ENCODE measurements at regions not wholly inside any gene's neighbourhood (a gene's known extent, or its start where the extent isn't known, plus 50 kb on each side); places are given as distances from the start of the nearest gene placed in this dataset.

DNA sequence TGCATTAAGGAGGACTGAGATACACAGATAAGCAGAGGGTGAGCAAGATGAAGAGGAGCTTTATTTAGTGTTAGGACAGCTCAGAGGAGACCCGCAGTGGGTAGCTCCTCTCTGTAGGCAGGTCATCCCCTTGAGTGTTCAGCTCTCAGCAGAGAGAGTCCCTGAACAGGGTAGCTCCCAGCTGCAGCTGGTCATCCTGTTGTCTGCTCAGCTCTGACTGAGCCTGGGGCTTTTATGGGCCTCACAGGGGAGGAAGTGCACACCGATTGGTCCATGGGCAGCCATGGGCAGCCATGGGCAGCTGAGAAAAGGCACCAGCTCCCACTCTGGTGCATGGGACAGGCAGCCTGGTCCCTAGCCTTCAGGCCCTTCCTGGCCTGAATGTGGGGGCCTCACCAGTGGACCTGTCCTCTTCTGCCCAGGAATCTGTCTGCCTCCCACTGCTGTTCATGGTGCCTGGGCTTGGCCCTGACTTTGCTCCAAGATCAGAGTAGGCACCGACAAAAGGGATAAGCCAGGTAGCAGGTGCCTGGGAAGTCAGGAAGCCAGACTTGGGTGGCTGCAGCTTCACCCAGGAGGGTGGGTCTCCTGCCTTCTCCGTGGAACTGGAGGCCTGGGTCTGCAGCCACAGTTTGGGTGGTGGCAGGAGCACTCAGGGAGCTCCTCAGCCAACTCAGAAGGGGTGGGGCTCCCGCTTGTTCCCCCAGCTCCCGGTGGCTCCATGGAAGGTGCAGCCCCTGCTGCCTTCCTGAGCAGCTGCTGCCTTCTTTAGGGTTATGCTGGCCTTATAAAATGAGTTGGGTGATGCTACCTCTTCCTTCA is 54.7 kb downstream of the MYEOV start:
- no peak for DNase-seq

DNA sequence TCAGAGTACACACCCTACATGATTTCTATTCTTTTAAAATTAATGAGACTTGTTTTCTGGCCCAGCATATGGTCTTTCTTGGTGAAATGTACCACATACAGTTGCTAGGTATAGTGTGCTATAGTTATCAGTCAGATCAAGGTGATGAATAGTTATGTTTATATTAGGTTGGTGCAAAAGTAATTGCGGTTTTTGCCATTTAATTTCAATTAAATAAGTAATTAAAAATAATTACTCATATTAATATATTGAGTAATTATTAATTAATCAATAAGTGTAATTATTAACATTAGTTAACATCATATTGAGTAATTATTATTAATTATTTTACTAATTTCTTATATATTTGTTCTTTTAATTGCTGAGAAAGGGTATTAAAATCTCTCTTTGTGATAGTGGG is 56.1 kb downstream of the MYEOV start:
- no peak for DNase-seq

DNA sequence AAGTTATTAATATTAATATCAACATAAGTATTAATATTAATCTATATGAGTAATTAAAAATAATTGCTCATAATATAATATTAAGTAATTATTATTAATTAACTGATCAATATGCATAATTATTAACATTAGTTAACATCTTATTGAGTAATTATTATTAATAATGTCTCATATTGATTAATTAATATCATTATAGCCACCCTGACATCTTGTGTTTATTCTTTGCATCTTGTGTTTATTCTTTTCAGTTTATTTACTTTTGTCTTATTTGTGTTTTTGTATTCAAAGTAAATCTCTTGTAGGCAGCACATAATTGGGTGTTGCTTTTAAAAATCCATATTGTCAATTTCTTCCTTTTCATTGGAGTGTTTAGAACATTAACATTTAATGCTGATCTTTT is 56.6 kb downstream of the MYEOV start:
- no peak for DNase-seq

DNA sequence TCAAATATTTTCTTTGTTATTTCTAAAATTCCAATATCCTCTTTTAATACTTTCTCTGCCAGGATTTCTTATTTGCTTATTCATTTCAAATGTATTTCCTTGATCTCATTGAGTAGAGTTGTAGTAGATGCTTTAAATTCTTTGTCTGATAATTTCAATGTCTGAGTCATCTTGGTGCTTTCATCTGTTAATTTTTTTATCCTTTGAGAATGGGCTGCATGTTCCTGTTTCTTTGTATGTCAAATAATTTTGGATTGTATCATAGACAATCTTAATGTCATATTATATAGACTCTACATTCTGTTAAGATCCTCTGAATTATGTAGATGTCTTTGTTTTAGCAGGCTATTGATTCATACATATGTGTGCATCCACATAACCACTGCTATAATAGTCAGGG is 57.5 kb downstream of the MYEOV start:
- DNase-seq: no peak

DNA sequence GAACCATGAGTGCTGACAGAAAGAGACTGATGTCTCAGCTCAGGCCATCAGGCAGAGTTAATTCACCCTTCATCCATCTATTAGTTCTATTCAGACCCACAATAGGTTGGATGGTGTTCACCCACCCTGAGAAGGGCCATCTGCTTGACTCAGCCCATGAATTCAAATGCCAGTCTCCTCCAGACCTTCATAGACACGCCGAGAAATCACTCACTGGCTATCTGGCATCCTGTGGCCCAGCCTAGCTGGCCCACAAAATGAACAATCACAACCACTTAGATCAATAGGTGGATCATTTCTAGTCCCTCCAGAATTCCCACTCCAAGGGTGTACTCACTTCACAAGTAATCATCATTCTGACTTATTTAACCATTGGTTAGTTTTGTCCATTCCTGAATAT is 58.2 kb downstream of the MYEOV start:
- no peak for DNase-seq

DNA sequence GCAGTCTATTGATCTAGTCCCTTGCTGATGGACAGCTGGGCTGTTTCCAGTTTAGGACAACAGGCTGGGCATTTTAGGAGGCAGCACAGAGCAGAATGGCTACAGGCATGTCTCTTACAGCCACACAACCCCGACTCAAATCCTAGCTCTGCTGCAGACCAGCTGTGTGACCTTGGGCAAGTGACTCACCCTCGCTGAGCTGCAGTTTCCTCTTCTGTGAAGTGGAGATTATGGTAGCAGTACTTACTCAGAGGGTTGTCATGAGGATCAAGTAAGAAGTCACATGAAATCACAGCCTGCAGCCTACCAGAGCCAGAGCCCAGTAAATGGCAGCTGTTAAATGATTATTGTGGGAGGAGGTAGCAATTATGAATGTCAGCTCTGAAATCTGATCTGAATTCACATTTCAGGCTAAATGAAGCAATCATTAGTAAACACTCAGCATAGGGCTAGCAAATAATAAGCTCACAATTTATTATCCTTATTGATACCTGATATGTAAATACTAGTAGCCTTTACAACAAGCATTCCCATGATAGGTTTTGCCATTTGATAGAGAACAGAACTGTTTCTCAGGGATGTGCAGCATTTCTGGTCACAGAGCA is 58.9 kb downstream of the MYEOV start:
- no peak for DNase-seq

DNA sequence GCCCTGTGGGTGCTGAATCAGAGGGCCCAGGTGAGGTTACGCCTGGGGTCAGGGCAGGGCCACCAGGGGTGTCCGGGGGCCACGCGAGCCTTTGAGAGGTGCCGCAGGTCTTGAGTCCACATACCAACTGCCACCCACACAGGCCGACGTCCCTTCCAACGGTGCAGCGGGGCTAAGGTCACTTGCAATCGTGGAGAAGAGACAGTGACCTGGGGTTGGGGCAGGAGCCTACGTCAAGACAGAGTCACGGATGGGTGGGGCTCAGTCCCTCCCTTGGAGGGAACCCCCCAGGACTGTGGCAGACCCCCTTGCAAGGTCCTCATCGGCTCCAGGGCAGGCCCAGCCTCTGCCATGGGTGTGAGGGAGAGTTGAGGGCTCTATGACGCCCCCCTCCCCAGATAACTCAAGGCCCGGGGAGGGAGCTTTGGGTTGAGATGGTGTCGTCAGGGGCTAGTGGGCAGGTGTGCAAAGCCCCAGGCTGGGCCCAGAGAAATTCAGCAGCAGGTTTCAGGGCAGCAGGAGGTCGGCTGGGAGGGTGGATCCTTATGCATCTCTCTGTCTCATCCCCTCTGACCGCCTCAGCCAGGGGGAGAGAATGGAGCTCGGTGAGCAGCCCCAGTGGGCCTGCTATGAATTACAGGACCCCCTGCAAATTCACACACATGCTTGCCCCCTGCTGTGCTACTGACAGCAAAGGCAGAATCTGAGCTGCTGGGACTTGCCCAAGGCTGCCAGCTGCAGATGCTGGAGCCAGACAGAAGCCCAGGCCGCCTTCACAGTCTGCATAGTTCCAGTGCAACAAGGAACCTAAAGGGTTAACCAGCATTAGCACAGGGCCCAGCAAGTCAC is 60.0 kb downstream of the MYEOV start:
- no peak for DNase-seq

DNA sequence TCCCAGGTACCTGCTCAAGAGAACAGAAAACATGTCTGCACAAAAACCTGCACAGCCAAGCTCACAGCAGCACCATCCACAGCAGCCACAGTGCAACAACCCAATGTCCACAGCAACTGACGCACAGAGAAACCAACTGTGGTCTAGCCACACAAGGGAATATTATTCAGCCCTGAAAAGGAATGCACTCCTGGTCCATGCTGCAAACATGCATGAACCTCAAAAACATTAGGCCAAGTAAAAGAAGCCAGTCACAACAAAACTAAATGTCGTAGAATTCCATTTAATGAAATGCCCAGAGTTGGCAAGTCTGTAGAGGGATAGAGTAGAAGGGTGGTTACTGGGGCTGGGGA is 60.6 kb downstream of the MYEOV start:
- no peak for DNase-seq

DNA sequence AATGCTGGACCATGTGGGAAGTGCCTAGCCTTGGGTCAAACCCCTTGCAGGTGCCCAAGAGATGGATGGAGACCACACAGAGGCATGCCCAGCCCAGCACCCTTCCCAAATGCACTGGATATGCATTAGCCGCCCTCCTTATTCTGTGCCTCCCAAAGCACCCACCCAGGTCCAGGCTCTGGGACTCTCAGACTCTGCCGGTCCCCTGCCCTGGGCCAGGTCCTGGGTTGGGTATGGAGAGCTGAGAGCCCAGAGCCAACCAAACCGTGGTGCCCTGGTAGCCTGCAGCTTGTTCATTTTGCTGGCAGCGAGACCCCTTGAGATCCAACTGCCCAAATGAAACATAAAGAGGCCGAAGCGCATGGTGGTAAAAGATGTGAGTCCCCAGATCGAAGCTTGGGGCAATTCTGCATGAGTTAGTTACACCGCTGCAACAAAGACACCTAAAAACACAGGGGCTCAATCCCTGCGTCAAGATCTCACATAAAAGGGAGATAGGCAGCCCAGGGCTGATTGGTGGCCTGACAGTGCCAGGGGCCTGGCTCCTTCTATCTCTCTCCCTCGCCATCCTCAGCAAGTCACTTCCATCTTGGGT is 61.5 kb downstream of the MYEOV start:
- no peak for DNase-seq

DNA sequence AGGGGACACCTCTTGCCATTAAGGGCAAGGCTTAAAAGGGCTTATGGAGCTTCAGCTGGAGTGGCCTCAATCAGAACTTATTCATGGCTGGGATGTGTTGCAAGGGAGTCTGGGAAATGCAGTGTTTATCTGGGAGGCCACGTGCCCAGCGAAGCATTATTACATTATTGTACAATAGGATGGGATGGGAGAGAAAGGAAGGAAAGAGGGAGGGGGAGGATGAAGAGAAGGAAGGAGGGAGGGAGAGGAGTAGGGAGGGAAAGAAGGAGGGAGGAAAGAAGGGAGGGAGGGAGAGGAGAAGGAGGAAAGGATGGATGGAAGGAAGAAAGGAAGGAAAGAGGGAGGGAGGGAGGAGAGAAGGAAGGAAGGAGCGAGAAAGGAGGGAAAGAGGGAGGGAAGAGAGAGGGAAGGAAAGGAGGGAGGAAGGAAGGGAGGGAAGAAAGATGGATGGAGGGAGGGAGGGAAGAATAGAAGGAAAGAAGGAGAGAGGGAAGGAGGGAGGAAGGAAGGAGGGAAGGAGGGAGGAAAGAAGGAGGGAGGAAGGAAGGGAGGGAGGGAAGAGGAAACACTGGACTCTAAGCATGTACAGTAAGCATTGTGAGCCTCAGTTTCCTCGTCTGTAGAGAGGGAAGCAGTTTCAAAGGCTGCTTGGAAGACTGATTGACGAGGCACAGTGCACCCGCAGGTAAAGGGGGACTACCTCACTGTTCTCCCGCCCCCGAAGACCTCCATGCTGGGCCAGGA is 62.2 kb downstream of the MYEOV start:
- DNase-seq: no peak

DNA sequence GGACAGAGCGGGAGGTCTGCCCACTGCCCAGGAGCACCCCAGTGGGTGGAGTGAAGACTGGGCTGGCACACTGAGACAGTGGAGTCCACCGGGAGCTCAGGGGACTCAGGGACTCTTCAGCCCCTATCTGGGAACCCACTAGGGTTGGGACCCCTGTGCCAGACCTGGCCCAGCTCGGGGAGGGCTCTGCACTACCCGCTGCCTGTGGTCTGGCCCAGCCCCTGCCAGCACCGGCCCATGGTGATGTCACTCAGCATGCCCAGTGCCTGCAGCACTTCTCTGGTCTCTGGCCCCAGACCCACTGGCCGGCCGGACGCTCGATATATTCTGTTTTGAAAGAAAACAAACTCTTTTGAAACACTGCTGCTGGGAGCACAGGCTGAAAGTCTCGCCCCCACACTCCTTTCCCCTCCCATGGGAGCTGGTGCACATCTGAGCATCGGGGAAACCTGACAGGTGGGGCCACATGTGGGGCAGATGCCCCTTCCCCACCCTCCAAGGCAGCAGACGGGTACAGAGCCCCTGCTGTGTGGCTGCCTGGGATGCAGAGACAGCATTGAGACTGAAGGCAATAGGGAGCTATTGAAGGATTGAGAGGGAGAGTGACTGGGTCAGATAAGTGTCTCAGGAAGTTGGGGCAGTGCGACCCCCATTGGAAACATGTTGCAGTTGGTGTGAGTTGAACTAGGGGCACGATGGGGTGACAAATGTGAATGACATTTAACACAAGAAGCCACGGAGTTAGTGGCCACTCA is 62.9 kb downstream of the MYEOV start:
- no peak for DNase-seq

DNA sequence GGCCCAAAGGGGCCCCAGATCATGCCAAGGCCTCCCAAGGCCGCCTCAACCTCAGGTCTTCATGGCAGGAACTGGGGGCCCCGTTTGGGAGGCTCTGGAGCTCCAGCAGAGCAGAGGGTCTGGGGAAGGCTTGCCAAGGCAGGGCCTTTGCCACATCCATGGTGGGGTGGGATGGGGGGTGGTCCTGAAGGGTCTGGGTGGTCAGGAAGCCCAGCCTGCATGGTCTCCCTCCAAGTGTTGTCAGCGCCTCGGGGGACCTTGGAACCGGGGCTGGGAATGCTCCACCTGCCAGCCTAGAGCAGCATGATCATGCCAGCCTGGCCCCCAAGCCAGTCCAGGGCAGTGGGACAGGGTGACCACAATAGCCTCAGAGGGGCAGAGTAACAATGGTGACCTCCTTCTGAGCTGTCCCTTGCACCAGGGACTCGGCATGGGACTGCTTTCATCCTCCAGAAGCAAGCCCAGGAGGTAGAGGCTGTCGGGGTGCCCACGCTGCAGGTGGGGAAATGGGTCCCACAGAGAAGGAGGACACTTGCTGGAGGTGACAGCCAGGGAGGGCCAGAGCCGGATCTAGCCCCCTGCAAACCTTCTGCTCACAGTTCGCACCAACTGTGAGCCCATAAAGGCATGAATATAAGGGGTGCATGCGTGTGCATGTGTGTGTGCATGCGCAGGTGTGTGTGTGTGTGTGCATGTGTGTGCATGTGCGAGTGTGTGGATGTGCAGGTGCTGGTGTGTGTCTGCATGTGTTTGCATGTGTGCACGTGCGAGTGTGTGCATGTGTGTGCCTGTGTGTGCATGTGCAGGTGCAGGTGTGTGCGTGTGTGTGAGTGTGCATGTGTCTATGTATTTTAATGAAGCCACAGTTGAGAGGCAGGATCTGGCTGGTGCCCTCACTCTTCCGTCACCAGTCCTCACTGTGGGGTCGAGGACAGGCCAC is 63.8 kb downstream of the MYEOV start:
- DNase-seq: no peak

DNA sequence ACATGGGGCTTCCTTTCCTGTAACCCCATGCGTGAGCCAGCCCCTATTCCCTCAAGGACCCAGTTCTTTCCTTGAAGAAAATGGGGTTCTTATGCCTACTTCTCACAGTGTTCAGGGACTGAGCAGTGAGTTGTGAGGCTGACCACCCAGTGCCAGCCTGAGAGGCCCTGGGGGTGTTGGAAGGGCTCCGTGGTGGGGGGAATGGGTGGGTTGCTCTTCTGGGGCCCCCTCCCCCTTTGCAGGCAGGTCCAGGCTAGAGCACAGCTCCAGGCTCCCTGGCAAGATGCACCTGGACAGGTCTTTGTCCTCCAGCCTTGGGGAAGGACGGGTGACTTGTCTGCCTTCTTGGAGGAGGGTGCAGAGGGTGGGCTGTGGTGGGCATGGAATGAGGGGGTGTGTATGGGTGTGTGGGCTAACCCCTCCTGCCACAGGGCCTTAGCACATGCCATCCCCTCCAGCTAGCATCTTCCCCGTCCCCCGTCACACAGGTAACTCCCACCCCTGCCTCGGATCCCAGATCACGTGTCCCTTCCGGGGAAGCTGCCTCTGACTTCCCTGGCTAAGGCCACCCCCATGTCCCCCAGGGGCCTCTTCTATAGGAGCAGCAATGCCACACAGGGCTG is 64.6 kb downstream of the MYEOV start:
- DNase-seq: no peak

DNA sequence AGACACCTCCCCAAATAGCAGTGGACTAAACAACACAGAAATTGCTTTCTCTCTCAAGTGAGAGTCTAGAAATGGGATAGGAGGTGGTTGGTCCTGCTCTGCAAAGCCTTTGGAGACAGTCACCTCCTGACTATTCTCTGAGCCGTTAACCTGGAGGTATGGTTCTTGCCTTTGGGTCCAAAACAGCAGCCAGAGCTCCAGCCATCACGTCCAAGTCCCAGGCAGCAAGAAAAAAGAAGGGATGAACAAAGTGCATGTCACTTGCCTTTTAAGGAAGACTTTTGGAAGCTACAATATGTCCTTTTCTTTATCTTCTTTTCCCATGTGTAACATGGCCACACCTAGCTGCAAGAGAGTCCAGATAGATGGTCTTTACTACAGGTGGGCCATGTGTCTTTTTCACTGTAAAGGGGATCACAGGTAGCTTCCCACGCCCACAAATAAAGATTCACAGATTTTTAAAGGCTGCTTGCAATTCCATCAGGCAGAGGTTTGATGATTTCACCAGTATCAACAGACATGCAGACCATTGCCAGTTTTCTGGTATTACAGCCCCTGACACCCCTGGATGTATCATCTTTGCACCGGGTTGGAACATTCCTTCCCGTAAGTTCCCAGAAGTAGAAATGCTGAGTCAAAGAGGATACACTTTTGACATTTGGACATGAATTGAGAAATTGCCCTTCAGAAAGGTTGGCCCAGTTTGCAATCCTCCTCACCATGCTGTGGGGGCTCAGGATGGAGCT is 66.0 kb downstream of the MYEOV start:
- no peak for DNase-seq

DNA sequence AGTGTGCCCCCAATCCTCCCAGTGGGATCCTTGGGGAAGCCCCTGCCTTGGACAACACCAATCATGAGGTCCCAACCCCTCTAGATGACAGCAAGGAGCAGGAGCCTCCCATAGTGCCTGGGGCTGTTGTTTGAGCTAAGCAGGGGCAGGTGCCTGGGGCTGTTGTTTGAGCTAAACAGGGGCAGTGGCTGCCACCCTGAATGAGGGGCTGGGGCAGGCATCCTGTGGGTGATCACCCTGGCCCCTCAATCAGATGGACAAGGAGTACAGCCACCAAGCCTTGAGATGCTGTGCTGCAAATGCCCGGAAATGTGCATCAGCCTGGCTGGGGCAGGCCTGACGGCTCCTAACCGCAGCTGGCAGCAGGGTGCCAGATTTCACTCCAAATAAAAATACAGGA is 66.7 kb downstream of the MYEOV start:
- DNase-seq: no peak

DNA sequence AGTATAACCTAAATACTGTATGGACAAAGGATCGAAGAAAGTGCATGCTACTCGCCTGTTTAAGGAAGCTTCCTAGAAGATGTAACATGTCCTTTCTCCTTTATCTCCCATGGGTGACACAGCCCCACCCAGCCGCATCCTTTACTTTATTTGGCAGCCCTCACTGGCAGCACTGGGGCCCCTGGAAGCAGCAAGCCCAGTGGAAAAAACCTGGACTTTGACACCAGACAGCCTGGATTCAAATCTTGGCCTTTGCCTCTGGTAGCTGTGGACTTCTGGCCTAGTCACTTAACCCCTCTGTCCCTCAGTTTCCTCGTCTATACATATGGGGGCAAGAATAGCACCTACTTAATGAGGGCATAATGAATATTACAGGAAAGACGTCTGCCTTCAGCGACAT is 67.1 kb downstream of the MYEOV start:
- no peak for DNase-seq

DNA sequence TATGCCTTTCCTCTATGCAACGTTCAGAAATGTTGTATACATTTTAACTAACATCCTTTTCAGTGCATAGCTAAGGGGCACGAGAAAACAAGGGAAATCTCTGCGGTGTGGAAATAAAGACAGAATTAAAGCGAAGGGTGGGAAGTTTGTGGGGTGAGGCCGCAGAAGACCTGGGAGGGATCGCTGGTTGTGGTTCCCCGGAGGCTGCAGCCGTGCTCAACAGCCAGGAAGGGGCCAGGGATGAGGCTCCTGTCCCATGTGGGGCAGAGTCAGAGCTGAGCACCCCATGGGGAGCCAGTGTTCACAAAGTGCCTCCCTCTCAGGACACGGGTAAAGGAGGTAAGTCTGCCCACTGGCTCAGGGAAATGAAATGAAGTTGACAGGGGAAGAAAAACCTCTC is 67.5 kb downstream of the MYEOV start:
- DNase-seq: no peak

DNA sequence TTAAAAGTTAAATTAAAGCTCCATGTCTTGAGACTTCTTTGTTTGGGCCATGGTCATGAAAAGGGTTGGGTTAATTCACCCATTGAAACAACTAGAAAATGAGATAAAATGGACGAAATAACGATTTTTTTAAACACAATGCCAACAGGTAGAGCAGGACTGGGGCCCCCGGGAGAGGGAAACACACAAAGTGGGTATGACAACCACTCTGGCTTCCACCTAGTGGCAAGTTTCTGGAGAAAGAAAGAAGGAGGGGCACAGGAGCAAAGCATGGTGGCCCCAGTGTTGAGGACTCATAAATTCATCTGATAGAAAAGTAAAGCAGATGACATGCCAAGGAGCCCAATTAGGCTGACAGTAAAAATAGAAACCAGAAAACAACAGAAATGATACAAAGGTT is 68.4 kb downstream of the MYEOV start:
- DNase-seq: no peak

DNA sequence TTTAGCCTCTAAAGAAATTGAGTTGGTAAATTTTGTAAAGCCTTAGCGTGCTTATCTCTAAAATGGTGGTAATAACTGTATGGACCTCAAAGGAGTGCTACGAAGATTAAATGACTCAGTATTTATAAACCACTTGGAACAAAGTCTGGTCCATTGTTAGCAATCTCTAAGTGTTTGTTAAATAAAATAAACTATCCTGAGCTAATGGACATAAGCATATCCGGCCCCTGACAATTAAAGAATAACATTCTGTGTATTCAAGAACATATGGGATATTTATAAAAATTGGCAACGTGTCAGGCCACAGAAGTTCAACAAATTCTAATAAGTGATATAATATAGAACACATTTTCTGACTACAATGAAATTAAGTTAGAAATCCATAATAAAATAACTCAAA is 71.0 kb downstream of the MYEOV start:
- no peak for DNase-seq

DNA sequence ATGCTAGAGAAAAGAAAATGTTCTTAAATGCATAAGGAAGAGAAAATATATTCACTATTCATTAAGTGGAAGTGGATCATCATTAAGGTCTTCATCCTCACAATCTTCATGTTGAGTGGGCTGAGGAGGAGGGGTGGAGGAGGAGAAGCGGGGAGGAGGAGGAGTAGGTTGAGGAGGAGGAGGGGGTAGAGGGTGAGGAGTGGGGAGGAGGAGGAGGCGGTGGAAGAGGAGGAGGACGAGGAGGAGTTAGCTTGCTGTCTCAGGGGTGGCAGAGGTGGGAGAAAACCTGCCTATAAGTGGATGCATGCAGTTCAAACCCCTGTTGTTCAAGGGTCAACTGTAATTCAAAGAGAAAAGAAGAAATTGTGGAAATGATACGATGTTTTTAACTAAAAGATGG is 71.6 kb downstream of the MYEOV start:
- DNase-seq: no peak
